Astrocyte (in vitro differentiated cells and primary cell): ENCODE measurements at regions not wholly inside any gene's neighbourhood (a gene's known extent, or its start where the extent isn't known, plus 50 kb on each side); places are given as distances from the start of the nearest gene placed in this dataset.

ENCODE experiments used
- EZH2 ChIP-seq: IDR thresholded peaks from 2 replicates; pipeline ENCODE4 v1.6.1; 2012; ENCODE audit warnings: mild to moderate bottlenecking, low read length, inconsistent platforms; ENCODE audit not compliant: insufficient read depth
- TF ChIP-seq, protein P1 (sequence below): IDR thresholded peaks from 2 replicates; pipeline ENCODE4 v1.5.1; 2011; ENCODE audit warnings: low read depth, mild to moderate bottlenecking, inconsistent platforms, low read length, moderate library complexity; ENCODE audit not compliant: insufficient read depth

- TF ChIP-seq, protein P1, sequence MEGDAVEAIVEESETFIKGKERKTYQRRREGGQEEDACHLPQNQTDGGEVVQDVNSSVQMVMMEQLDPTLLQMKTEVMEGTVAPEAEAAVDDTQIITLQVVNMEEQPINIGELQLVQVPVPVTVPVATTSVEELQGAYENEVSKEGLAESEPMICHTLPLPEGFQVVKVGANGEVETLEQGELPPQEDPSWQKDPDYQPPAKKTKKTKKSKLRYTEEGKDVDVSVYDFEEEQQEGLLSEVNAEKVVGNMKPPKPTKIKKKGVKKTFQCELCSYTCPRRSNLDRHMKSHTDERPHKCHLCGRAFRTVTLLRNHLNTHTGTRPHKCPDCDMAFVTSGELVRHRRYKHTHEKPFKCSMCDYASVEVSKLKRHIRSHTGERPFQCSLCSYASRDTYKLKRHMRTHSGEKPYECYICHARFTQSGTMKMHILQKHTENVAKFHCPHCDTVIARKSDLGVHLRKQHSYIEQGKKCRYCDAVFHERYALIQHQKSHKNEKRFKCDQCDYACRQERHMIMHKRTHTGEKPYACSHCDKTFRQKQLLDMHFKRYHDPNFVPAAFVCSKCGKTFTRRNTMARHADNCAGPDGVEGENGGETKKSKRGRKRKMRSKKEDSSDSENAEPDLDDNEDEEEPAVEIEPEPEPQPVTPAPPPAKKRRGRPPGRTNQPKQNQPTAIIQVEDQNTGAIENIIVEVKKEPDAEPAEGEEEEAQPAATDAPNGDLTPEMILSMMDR: no peak
- no peak for TF ChIP-seq EZH2
These were observed 332.0 kb upstream of the ZNF32 start for GRCh38 chr10:43980715-43981114.
